H1 (cell line): ENCODE measurements at regions not wholly inside any gene's neighbourhood (a gene's known extent, or its start where the extent isn't known, plus 50 kb on each side); places are given as distances from the start of the nearest gene placed in this dataset.

Experiments
- BACH1 ChIP-seq: IDR thresholded peaks from 2 replicates; pipeline ENCODE4 v1.6.1; 2012; ENCODE audit warnings: low read length, improper control_type of control experiment
- CHD1 ChIP-seq: IDR thresholded peaks from 2 replicates; pipeline ENCODE4 v1.6.1; 2012; ENCODE audit warnings: low read depth, low read length, improper control_type of control experiment
- EZH2 ChIP-seq: fragments of 200-600 bp; sonication (generic); IDR thresholded peaks from 2 replicates; pipeline ENCODE4 v1.7.1; 2012; ENCODE audit warnings: low read depth, mild to moderate bottlenecking, moderate library complexity, low read length, inconsistent platforms; ENCODE audit not compliant: severe bottlenecking
- JUN ChIP-seq: IDR thresholded peaks from 2 replicates; pipeline ENCODE4 v1.6.1; 2011; ENCODE audit warnings: low read depth, mild to moderate bottlenecking, improper control_type of control experiment, low read length
- MAFK ChIP-seq: IDR thresholded peaks from 2 replicates; pipeline ENCODE4 v1.6.1; 2012; ENCODE audit warnings: low read depth, mild to moderate bottlenecking, improper control_type of control experiment, low read length
- POLR2AphosphoS5 ChIP-seq: IDR thresholded peaks from 2 replicates; pipeline ENCODE4 v1.6.1; 2011; ENCODE audit warnings: low read depth, low read length
- SIX5 ChIP-seq: IDR thresholded peaks from 2 replicates; pipeline ENCODE4 v1.6.1; 2011; ENCODE audit warnings: mild to moderate bottlenecking, low read depth, low read length
- TF ChIP-seq, protein P1 (sequence below), 3 experiments: IDR thresholded peaks; 1 replicate in 2 of 3; 2 replicates in 1 of 3; pipeline versions ENCODE4 v1.5.1 to v1.6.1; 2011; ENCODE audit warnings: low read length in 3 of 3, mild to moderate bottlenecking in 3 of 3, inconsistent platforms in 2 of 3, low read depth in 1 of 3, moderate library complexity in 1 of 3; ENCODE audit not compliant: insufficient read depth in 1 of 3; ENCODE audit errors: control extremely low read depth in 1 of 3

DNA sequence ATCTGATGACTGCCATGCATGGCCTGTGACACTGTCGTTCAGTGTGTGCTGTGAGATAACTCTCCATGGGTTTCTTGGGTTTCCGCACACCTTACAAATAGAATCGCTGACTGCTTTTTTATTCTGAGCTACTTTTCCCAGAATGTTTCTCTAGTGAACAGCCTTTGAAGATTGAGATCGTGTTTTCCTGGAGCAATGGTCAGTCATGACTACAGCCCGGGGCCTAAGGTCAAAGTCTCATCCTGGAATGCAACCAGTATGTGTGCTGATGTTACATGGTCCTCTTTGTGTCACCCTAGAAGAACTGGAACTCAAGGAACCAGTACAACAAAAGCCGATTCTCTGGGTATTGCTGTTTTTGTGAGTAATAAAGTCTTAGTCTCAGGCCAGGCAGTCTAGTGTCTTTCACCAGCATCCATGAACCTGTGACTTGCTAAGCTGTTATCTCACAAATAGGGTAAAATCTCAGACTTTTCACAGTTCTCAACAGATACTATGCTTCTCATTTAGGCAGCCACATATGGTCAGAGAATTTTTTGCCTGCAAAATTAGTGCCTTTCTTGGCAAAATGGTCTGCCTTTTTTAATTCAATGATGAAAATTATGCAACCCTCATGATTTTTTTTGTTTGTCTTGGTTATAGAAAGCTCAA lies 124.9 kb upstream of the PIEZO2 start:
- no peak for TF ChIP-seq SIX5
- no peak for TF ChIP-seq BACH1
- TF ChIP-seq CHD1: no peak
- TF ChIP-seq, protein P1, sequence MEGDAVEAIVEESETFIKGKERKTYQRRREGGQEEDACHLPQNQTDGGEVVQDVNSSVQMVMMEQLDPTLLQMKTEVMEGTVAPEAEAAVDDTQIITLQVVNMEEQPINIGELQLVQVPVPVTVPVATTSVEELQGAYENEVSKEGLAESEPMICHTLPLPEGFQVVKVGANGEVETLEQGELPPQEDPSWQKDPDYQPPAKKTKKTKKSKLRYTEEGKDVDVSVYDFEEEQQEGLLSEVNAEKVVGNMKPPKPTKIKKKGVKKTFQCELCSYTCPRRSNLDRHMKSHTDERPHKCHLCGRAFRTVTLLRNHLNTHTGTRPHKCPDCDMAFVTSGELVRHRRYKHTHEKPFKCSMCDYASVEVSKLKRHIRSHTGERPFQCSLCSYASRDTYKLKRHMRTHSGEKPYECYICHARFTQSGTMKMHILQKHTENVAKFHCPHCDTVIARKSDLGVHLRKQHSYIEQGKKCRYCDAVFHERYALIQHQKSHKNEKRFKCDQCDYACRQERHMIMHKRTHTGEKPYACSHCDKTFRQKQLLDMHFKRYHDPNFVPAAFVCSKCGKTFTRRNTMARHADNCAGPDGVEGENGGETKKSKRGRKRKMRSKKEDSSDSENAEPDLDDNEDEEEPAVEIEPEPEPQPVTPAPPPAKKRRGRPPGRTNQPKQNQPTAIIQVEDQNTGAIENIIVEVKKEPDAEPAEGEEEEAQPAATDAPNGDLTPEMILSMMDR (IDR thresholded peaks at IDR 0.05; ENCODE audit: control extremely low read depth in 1 of 3, insufficient read depth in 1 of 3, low read depth in 1 of 3, low read length in 3 of 3): no peak
- TF ChIP-seq JUN: no peak
- TF ChIP-seq EZH2: no peak
- TF ChIP-seq POLR2AphosphoS5: no peak
- TF ChIP-seq MAFK: no peak
